Skin of body (tissue), 1 donor: ENCODE measurements at regions not wholly inside any gene's neighbourhood (a gene's known extent, or its start where the extent isn't known, plus 50 kb on each side); places are given as distances from the start of the nearest gene placed in this dataset.
"Not testable (repeated sequence)": the region's sequence is repeated elsewhere in the genome, so short reads cannot be mapped to it uniquely, and the experiment has no call there.

Experiments used
- DNase-seq: peaks from one replicate; lab custom pipeline; 2025; lab: John Stamatoyannopoulos, UW

- no peak for DNase-seq
Measured at GRCh38 chr6:43937236-43938177, 167.5 kb downstream of the VEGFA start.

GRCh38 chr6:43936476-43936875 lies 166.5 kb downstream of the VEGFA start:
- DNase-seq, result no peak

- no peak for DNase-seq
Measured at GRCh38 chr6:43935921-43936439, 166.0 kb downstream of the VEGFA start.

GRCh38 chr6:43934803-43935602 lies 165.0 kb downstream of the VEGFA start:
- no peak for DNase-seq

- DNase-seq, result no peak
Measured at GRCh38 chr6:43934183-43934802, 164.3 kb downstream of the VEGFA start.

GRCh38 chr6:43933148-43933885 lies 163.3 kb downstream of the VEGFA start:
- DNase-seq, result no peak

GRCh38 chr6:43932259-43933147 lies 162.5 kb downstream of the VEGFA start:
- DNase-seq, result no peak

GRCh38 chr6:43931201-43931600 lies 161.2 kb downstream of the VEGFA start:
- no peak for DNase-seq

GRCh38 chr6:43930440-43931154 lies 160.6 kb downstream of the VEGFA start:
- DNase-seq, result no peak

- no peak for DNase-seq
Measured at GRCh38 chr6:43929511-43929910, 159.5 kb downstream of the VEGFA start.

- DNase-seq, result no peak
Measured at GRCh38 chr6:43927532-43928210, 157.7 kb downstream of the VEGFA start.

GRCh38 chr6:43926634-43927531 lies 156.9 kb downstream of the VEGFA start:
- no peak for DNase-seq

GRCh38 chr6:43925636-43926139 lies 155.7 kb downstream of the VEGFA start:
- not testable (repeated sequence) for DNase-seq

GRCh38 chr6:43924222-43924702 lies 154.3 kb downstream of the VEGFA start:
- DNase-seq, result no peak

GRCh38 chr6:43923376-43924221 lies 153.6 kb downstream of the VEGFA start:
- DNase-seq, result no peak
